Hematopoietic multipotent progenitor cell treated with erythropoietin and hydrocortisone succinate and interleukin-3 and kit ligand, for 4 days (in vitro differentiated cells): ENCODE measurements at regions not wholly inside any gene's neighbourhood (a gene's known extent, or its start where the extent isn't known, plus 50 kb on each side); places are given as distances from the start of the nearest gene placed in this dataset.
A peak's percentile ranks its signal among the peaks of the same experiment; 100 is the strongest.

Source experiments
- DNase-seq: peaks from one replicate; pipeline ENCODE4 v3.0.0-alpha.2; 2015

DNA sequence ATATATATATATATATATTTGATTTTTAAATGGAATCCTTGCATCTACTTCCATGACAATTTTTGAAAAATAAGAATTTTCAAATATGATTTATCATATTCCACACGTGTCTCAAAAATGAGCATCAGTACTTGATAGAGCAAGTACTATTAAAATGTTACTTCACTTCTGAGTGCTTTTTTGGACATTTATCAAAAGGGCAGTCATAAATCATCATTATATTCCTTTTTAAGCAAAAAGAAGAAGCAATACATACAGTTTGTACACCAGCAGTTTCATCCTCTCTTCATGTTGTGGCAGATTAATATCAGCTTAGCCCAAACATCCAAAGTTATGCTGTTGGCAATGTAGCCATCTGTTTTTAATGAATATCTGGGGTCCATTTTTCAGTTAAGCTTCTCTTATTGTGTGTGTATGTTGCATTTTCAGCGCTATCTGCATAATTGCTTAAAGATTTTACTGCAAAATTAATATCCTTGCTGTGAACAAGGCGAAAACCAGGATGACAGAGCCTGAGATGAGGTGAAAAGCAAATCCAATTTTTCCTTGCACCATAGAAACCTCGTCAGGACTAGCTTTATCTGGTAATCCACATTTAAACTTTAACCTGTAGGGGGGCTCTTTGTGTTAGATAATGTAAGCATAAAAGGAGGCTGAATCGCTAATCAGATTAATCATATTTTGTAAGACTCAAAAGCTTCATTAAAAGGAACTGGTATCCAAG is 604.9 kb upstream of the AGTR1 start:
- DNase-seq = no peak

DNA sequence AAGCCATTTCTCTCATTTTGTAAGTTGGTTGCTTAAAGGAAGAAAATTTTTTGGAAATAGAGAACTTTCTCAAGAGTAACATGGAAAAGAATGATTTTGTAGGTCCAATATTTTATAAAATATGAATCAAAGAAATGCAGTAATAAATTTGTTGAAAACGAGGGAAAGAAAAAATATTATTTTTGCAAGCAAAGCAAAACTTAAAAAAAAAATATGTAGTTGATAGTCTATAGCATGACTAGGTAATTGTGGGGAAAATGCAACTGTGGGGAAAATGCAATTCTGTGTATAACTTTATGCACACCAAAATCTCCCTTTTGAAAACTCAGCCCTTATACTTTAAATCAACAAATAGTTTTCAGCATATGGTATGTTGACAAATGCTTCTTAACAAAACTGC is 604.0 kb upstream of the AGTR1 start:
- no peak for DNase-seq

DNA sequence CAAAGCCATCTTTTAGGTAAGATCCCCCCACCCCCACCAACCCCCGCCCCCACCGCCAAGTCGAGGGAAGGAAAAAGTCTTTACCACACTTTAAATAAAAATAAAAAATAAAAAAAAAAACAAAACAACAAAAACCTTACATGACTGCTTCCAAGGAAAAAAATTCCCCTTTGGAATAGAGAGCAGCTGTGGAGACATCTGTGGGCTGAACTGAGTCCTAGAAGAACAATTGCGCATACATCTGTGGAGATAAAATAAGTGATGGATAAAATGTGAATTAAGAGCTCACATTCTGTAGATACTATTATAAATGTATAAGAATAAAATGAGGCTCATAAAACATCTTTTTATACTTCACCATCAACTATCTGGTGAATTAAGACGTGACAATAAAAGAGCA is 601.7 kb upstream of the AGTR1 start:
- no peak for DNase-seq

DNA sequence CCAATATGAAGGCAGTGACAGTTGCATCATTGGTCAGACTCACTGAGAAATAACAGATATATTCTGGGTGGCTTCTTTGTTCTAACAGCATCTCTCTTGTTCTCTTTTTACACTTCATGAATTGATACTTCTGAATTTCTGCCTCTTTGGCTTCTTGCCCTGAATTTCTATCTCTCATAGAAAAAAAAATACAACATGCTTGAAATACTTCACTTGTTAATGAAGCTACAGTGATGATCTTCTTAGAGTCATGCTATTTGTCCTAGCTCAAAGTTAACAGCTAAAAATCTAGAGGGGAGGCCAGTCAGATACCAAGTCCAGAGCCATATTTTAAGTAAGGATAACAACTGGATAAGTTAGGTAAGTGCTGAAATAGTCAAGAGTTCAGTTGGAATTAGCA is 597.2 kb upstream of the AGTR1 start:
- no peak for DNase-seq

DNA sequence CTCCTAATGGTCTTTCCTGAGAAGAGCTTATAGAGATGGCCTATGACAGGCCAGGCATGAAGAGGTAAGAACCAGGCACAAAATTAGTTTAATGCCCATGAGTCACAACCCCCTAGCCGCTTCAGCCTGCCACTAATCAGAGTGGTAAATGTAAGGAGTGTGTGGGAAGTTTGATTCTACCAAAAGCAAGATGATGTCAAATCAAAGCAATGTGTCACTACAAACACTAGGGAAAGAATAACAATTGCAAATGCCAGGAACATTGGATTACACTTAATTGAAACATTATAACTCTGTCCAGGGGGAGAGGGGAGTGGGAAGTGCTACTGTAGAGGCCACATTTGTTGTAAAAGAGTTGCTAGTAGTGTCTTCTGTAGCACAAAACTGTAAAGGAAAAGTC is 596.6 kb upstream of the AGTR1 start:
- DNase-seq = no peak

DNA sequence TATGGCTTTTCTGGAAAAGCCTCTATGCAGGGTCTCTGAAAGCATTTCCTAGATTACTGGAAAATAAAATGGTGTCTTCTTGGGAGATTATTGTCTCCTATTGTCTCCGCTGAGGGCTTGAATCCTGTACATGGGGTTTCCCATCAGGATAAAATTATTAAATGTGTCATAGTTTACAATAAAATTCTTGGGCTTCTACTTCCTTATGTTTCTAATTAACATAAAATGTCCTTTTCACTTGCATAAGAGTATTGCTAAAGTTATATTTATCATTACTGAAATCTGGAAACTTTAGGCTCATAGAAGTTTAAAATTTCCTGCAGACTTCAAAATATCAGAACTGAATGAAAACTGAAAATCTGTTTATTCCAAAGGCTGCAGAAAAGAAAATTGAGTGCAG is 595.5 kb upstream of the AGTR1 start:
- no peak for DNase-seq

DNA sequence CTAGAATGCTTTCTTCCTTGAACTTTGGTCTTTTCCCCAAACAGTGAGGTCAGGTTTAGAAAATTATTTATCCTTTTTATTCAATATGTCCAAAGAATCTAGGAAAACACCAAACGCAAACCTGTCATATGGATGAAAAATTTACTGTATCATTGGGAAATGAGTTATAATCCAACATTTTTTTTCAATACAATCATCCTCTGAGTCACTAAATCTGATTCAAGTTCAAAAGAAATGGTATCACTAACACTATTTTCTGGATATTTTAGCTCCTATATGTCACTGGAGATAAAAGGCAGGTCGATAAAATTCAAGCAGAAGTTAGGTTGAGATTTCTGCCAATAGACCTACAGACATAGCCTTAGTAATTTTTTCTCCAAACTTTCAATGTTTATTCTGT is 591.6 kb upstream of the AGTR1 start:
- DNase-seq = no peak

DNA sequence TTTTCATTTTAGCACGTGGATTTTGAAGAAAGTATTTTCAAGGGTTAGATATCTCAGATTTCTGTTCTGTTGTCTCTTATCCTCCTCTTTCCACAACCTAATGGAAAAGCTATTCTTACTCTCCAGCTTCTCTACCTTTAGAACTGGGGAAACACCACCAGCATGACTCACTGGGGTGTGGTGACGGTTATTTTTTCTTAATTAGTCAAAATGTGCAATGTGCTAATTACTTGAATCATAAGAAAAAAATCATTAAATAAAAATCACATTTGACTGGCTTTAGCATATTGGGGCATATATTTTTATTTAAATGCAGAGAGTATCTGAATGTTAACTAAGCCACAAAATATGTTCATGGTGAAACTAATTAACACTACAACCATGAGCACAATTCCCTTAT is 570.7 kb upstream of the AGTR1 start:
- no peak for DNase-seq

DNA sequence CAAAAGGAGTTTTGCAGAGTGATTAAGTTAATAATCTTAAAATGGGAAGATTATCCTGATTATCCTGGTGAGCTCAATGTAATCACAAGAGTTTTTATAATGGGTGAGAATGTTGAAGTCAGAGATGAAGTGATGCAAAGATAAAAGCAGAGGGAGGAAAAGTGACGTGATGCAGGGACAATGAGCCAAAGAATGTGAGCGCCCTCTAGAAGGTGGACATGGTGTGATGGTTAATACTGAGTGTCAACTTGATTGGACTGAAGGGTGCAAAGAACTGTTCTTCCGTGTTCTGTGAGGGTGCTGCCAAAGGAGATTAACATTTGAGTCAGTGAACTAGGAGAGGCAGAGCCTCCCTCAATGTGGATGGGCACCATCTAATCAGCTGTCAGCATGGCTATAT is 569.6 kb upstream of the AGTR1 start:
- peak; percentile 2 for DNase-seq

DNA sequence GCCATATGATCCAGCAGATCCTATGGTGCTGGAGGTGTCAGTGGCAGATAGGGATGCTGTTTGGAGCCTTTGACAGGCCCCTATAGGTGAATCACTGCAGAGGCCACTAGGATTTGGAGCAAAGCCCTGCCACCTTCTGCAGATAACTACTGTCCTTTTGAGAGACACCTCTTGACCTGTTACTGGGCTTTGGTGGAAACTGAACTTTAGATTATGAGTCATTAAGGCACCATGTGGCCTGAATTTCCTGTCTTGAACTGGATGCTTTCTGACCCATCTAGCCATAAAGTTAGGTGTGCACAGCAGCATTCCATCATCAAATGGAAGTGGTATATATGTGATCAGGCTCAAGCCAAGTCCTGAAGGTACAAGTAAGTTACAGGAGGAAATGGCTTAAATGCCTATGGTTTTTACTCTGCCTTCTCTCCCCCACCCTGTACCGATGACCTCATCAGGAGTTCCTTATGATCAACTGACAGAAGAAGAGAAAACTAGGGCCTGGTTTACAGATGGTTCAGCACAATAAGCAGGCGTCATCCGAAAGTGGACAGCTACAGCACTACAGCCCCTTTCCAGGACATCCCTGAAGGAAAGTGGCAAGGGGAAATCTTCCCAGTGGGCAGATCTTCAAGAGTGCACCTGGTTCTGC is 565.6 kb upstream of the AGTR1 start:
- DNase-seq = no peak

DNA sequence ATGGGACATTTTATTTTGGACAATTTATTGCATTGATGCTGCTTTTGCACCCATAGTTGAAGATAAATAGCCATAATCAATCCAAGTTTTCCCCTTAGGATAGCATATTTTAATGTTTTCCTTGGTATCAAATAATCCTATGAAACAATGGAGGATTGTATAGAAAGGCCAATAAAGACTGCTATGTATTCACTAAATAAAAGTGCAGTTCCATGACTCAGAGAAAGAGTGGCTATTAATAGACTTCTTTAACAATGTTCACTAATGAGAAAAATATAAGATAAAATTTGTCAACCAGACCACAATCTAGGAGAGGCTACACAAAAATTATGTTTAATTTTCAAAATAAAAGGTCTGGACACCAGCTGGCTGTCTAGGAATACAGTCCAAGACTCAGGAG is 560.9 kb upstream of the AGTR1 start:
- DNase-seq = no peak

DNA sequence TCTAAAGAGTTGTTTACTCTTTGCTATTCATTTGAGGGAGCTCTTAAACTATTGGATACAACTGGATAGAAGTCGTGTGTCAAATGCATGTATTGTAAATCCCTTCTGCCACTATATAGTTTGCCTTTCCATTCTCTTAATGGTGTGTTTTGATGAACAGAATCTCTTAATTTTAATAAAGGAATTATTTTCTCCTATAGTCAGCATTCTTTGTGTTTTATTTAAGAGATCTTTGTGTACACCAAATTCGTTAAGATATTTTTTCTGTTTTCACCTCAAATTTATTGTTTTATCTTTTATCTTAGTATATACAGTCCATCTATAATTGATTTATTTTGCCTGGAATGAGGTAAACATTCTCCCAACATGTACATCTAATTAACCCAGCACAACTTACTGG is 551.5 kb upstream of the AGTR1 start:
- DNase-seq = no peak

DNA sequence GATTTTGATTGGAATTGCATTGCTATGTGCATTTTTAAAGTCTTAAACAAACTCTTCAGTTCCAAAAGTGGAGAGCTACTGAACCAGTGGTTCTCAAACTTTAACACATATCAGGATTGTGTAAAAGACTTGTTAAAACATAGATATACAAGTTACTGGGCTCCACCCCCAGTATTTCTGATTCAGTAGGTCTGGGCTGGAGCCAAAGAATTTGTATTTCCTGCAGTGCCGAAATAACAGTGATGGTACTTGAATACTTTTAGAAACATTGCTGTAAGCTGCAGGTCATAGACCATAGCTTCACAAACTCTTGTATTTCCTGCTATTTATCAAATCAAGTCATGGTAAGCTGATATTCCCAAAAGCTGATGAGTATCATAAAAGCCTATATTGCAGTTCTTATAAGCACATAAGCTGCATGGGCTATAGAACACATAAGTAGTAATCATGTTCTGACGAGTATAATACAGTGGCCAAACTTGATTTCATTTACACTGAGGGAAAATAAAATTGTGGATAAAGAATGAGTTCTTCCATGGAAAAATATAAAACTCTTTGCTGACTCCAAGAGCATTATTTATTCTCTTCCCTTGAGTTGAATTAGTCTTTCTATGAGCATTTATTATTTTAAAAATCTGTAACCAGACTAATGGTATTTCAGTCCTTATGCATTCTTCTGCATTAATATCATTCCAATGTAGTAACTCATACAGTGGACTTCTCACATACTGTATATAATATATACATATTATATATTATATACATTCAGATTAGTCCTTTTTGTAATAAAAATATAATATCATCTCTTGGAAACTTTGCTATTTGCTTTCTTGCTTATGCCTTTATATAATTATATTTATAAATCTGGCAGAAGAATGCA is 550.5 kb upstream of the AGTR1 start:
- no peak for DNase-seq

DNA sequence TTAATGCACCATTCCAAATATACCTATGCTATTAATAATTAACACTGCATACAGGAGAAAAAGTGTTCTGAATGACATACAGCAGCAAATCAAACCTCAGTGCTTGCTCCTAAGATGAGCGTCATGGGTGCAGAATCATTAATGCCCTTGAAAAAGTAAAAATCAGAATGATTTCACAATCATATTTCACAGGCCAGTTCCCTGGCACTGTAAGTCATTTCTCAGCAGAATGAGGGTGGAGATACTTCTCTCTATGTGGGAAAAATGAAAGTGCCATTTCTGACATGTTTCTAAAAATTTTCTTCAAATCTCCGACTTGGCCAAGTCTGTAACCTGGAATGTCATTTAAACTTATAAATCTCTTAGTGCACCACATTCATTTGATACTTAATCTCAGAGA is 549.8 kb upstream of the AGTR1 start:
- no peak for DNase-seq

DNA sequence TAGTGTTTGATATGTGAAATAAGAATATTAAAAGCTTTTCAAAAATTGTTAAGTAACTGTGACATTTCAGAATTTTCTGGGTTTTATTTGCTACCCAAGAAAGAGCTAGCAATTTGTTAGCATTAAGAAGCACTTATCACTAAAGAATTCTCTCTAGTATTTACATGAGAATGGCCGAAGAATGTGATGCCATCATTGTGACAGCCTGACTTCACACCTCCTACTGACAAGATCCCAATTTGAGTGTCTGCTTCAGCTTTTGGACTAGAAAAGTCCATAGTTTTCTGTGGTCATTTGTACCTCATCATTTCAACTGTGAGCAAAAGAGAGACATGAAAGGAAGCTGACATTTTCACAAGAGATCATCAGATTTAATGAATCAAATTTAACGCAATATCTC is 548.1 kb upstream of the AGTR1 start:
- DNase-seq = no peak

DNA sequence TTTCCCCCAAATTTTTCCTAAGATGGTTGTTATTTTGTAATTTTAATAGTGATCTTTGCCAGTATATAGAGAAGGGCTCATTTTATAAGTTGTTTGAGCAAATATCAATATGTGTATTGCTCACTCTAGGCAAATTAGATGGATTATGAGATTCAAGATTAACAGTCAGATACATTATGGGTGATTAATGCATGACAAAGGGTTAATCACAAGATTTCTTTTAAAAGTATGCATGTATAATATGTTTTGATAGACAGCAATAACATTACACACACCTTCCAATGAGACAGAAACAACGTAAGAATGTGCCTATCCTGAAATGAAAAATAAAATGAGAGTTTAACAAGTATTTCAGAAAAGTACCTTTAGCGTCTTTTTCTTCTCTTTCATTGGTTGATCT is 547.6 kb upstream of the AGTR1 start:
- no peak for DNase-seq

DNA sequence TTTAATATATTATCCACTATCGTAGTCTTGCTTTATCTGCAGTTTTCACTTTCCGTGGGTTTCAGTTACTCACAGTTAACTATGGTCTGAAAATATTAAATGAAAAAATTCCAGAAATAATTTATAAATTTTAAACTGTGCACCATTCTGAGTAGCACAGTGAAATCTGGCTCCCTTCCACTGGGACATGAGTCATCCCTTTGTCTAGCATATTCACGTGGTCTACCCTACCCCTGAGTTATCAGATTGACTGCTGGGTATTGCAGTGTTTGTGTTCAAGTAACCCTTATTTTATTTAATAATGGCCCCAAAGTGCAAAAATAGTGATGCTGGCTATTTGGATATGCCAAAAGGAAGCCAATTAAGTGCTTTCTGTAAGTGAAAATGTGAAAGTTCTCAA is 539.5 kb upstream of the AGTR1 start:
- peak; percentile 21 for DNase-seq

DNA sequence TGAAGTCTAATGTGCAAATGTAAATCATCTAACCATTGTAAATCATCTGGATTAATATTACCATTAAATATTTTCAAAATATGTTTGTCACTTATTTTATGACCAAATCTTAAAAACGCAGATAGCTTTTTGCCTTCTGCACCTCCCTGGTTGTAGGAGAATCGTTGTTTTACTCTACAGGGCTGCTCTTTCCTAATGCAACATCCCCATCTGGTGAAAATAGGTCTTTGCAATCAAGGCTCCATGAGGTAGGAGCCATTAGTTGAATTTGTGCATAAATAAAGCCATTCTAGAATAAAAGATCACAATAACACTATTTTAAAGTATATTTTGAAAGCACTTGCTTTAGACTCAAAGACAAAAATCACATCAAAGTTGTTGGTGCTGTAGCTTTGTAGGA is 535.6 kb upstream of the AGTR1 start:
- DNase-seq = no peak

DNA sequence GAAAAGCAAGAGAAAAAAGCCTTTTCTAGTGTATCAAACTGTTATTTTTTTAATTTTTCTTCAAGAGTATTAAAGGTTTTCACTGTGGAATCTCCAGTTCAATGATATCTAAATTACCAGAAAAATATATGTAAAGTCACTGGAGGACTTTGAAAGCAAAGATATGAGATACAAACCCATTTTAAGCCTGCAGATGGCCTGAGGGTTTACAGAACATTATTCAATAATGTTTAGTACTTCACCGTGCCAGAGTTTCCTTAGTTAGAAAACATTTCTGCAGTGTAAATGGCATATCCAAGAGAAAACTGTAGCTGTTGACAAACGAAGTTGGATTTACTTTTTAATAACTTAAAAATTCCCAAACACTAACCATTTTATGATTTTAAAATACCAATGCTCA is 529.4 kb upstream of the AGTR1 start:
- DNase-seq = no peak

DNA sequence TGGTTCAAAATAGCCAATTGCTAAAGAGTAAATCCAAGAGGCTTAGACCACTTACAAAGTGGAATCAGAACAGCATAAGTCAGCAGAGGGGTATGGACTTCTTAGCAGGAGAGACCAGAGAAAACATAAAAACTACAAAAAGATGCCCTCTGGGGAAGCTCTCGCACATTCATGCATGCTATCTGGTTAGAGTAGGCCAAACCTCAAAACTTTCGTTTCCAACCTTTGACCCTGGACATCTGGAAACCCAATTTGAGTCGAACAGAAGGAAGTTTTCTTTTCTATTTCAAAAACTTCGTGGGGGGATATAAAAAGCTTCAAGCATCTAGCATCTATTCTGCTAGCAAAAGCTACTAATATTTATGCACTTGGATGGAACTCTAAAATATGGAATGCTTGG is 523.9 kb upstream of the AGTR1 start:
- DNase-seq = no peak

DNA sequence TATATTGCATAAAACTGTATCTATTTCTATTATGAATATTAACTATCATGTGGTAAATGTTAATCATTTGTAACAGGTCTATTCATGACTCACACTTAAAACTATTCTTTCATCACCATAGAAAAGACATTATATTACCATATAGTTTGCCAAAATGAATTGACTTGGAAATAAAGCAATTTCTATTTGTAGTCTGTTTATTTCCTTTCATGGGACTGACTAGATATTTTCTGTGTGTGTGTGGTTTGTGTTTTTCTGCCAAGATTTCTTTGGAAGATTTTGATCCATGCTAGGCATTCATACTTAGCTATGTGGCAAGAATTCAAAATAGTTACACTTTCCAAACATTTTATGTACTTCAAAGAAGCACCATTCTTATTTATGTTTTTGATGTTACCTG is 522.5 kb upstream of the AGTR1 start:
- no peak for DNase-seq

DNA sequence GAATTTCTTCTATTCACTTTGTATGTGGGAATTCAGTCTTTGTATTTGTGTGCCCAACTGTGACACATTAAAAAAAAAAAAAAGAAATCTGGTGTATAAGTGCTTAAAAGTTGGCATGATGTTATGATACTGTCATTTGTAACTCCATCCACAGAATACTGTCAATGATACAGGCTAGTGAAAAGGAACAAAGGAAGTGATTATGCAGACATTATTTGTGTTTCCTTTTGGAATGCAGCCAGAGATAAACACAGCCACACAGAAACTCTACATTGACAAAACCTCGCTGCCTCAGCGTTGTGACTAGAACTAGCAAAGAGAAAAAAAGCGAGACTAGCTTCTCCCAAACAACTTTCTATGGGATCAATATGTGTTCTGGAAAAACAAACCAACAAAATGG is 519.2 kb upstream of the AGTR1 start:
- no peak for DNase-seq

DNA sequence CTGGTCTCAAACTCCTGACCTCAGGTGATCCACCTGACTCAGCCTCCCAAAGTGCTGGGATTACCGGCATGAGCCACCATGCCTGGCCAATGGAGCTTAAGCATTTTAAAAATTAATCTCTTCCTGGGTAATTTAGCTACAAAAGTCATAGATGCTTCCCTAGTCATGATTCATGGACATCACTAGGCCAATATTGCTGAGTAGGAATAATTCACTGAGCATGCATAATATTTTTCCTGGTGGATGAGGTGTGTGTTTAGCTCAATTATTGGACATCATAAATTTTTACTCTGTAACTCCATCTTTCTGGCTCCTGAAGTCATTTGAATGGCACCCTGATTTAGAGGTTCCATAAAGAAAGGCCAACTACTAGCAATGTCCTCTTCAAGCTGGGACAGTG is 512.9 kb upstream of the AGTR1 start:
- no peak for DNase-seq

DNA sequence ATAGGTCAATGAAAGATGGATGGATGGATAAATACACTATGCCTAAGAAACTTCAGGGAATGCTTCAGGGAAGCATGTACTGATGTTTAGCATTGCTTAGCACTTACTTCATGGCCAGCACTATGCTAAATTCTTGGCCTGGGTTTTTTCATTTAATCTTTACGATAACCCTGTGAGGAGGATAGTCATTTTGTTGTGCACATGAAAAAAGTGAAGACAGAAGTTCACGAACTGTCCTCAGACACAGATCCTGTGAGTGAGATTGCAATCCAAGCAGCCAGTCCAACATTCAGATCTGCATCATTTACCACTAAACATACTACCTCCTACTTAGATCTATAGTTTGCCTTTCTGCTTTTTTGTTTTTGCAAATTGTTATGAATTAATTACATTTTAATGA is 510.8 kb upstream of the AGTR1 start:
- DNase-seq = no peak
